T1000 (cell line): ENCODE measurements at regions not wholly inside any gene's neighbourhood (a gene's known extent, or its start where the extent isn't known, plus 50 kb on each side); places are given as distances from the start of the nearest gene placed in this dataset.

Experiments
- DNase-seq: peaks from one replicate; lab custom pipeline; 2025; ENCODE audit warnings: mixed read lengths; lab: John Stamatoyannopoulos, UW

DNA sequence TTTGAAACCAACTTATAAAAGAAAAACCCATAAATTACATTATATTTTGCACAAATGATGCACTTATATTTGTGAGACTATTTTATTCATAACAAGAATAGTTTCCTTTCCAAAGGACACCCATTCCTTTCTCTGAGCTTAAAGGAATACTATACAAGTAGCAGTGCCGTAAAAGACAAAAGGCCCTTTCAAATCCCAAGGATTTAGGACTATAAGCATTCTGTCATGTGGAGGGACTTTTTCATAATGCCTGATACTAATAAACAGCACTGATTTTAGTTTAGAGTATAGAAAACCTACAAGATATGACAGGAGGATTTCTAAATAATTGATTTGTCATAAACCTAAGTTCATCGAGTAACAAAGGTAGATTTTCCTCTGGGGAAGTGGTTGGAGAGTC, 1134.2 kb upstream of the ZEB2 start:
- DNase-seq, result no peak

DNA sequence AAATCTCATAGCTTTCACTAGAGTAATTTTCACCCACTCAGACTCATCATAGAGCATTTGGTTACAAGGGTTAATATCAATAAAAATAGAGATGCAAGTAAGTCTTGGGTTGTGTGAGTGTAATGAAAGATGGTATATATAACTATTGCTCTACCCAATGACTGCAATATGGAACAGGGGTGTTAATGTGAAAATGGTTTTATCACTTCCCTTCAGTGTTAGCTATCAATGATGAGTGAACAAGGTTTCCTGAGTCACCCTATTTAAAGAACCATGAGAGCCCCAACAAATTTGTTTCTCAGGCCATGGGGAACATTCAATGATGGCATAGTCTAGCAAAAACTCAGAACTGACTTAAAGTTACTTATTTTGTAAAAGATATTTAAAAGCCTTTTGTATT, 1133.6 kb upstream of the ZEB2 start:
- no peak for DNase-seq

DNA sequence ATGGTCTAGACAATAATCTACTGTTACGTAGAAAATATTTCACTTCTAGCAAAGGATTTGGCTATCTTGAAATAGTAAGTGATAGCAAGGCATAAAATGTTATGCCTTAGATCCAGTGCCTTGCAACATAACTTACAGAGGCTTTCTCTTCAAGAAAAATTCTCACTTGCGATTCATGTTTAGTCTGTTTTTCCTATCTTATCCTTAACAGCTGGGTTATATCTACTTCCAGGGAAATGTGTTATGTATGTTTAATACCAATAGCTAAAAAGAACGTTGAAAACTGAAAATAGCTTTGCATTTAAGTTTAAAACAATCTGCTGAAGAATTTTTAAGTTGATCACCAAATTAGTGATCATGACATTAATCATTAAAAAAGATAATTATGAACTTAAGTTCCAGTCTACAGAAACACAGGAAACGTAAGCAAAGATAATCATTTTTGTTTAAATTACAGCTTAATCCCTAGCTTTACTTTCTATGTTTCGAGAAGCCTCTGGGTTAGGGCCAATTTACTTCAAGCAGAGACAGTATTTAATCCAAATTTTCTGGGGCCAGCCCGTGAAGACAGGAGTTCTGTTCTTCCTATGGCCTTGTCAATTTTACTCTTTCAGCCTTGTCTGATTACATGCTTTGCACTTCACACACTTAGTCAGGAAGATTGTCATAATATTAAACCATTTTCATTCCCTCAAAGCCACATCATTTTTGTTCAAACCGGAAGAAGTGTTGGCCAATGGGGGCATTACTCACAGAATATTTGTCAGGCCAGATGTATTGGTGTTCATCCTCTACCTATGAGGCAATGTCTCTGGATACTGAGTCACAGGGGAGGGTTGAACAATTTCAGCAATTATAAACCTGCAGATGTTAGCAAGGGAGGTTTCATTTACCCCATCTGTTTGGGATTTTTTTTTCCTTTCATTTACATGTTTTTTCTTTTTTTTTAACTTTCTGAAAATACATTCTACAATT, 1132.9 kb upstream of the ZEB2 start:
- DNase-seq, result no peak

DNA sequence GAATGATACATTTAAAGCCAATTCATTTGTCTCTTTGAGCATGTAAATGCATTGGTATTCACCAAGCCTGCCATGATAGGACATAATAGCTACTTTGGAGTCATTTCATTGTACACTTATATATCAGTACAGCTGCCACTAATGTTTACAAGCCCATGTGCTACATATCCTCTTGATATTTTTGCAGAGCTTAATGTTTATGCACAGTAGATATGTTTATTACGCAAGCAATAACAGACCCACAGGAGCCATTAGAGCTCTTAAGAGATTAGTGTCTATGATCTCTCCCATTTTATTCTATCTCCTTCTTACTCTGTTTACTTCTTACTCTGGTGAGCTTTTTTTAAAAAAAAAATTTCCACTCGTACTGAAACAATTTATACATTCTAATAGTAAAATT, 1132.1 kb upstream of the ZEB2 start:
- no peak for DNase-seq

DNA sequence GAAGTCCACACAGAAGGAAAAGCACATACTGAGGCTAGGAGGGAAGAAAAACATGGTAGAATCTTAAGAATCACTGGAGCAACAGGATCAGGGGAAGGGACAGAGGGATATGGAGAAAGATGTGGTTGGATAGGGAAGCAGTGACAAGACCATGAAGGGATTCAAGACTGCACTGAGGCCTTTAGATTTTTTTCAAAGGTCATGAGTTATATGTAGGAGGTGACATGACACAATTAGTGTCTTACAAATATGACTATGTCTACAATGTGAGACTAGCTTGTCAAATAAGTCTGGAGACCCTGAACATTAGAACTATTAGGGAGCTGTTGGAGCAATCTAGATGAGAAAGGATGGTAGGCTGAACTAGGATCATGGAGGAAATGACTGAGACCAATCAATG, 1130.3 kb upstream of the ZEB2 start:
- no peak for DNase-seq

DNA sequence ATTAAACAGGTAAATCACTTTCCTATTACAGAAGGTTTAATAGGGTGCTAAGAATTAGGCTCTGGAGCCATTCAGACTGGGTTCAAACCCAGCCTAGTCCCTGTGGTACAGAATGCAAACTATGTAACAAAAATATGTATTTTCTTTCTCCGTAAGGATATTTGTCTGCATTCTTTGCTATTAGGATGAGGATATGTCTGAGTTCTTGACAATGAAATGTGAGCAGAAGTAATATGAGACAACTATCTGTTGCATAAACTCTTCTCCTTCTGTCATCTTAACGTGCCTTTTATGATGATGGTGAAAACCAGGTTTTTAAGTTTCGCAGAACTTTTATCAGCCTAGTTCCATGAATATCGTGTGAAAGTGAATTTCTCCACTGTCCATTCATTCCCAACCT, 1129.1 kb upstream of the ZEB2 start:
- DNase-seq, result no peak

DNA sequence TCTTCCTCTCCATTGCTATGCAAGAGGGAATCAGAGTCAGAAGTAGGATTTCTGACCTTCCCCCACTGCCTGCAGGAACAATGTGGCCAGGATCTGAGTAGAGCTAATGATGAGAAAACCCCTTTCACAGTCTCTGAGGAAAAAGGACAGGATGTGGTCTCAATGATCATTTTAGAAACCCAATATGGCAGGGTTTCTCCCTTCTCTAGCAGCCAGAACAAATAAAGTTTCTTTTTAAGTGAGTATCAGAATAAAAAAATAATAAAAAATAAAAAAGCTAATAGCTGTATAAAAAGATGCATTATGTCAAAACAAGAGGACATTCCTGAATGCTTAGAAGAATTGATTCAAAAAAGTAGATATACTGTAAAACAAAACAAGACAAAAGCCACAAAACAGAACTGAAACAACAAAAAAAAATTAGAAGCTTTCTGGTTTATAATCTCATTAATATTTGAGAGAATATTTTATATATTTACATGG, 1124.9 kb upstream of the ZEB2 start:
- DNase-seq, result no peak

DNA sequence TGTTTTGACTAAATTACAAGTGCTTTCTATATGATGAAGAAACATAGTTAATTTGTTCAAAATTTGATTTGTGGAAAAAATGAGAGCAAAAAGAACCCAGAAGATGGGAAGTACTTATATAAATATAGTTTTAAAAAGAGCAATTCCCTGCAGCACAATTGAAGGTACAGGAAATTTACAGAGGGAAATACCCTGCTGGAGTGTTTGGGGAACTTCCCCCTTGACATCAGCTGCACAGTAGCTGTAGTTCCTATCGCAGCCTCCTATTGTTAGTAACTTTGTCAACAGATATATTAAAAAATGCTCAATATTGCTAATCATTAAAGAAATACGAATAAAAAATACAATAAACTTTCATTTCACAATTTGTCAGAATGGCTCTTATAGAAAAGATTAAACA, 1118.8 kb upstream of the ZEB2 start:
- DNase-seq, result no peak

DNA sequence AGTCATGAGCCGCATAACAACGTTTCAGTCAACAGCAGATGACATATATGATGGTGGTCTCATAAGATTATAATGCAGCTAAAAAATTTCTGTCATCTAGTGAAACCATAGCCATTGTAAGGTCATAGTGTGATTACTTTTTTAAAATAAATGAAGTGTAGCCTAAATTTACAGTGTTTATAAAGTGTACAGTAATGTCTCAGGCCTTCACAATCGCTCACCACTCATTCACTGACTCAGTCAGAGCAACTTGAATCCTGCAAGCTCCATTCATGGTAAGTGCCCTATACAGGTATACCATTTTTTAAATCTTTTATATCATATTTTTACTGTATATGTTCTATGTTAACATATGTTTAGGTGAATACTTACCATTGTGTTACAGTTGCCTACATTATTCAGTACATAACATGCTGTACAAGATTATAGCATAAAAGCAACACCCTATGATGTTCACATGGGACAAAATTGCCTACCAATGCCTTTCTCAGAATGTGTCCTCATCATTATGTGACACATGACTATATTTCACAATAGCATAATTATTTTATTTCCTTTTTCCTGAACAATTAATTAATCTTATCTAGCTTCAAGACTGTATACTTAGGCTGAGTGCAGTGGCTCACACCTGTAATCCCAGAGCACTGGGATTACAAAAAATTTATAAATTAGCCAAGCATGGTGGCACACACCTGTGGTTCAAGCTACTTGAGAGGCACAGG, 1115.9 kb upstream of the ZEB2 start:
- no peak for DNase-seq

DNA sequence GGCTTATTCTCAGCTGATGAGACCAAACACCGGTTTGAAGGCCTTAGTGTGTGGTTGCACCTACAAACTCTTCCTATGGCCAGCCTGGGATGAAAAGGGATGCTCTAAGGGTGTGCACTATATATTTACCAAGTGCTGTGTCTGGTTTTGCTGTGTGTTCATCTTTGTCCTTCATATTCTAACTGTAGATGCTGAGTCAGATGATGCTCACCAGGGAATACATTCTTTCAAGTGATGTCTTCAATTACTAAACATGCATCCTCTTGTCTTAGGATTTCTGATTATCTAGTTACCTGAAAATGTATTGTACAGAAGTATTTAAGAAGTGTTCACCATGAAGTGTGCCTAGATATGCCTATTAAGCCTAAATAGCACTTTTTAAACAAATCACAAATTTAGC, 1111.6 kb upstream of the ZEB2 start:
- DNase-seq, result no peak

DNA sequence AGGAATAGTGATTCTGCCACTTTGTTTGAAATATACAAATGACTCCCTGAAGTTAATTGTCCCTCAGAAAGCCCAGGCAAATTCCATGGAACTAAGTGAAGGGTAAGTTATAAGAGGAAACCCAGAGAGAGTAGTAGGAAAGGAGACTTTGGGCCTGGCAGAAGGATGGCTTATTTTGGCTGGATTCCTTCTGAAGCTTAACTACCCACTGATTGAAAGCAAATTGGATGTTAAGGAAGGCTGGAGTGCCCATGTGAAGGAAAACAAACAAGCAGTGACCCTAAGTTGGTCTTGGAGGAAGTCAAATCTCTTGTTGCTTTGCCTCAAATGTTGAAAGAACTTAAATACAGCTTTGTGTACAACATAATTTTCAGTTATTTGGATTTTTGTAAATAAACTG, 1106.4 kb upstream of the ZEB2 start:
- DNase-seq, result no peak

DNA sequence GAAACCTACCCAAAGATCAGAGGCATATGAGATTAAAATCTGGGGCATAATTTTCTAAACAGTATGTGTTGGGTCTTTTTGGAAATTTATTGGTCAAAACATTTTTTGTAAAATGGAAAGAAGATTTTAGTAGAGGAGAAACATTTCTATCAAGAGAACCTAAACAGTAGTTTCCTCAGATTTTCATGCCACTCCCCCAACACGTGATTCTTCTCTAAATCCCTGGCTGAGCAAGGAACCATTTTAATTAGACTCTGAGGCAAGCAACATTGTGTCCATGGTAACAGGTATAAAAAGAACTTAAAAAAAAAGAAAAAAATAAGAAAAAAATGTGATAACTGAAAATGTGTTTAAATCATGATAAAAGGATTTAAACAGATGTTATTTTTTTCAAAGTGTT, 1105.2 kb upstream of the ZEB2 start:
- DNase-seq, result no peak

DNA sequence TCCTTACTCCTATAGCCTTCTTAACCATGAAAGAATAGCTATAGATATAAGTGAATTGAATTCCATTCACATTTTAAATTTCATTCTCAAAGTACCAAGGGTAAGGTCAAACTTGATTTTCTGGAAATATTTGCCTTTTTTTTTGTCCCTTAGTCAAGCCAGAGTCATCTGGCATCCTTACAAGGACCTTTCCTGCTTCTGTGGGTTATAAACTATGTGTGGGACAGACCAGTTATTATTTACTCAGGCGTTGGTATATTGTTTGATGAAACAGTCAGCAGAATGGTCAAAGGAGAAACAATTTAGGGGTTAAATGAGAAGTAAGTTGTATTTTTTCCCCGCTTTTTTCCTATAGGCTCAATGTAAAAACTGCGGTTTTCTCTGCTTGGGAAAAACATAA, 1103.2 kb upstream of the ZEB2 start:
- DNase-seq, result no peak

DNA sequence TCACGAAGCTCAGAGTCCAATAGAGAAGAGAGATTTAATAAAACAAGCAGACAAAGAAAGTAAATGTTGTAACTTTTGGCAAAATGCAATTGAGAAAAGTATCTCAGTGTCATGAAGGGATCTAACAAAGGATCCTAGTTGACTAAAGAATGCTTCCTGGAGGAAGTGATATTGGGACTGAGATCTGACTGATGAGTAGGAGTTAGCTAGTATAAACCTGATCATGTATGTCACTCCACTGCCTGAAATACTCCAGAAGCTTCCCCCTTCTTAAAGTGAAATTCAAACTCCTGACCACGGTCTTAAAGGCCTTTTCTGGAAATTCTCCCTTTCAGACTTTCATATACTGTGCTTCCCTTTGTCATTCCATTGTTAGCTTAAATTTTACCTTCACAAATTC, 1102.4 kb upstream of the ZEB2 start:
- no peak for DNase-seq

DNA sequence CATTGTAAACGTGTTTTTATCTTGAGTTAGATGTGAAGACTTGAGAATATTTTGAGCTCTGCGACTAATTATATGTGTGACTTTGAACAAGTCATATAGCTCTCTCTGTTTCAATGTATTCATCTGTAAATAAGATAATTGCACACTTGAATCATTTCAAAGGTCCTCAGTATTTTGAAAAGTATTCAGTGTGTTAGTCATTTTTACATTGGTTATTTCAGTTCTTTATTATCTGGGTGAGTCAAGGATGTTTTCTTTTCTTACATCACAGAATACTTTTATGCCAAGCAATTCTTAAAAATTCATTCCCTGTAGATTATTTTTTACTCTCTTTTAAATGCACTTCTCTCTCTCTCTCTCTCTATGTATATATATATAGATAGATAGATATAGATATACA, 1098.0 kb upstream of the ZEB2 start:
- no peak for DNase-seq

DNA sequence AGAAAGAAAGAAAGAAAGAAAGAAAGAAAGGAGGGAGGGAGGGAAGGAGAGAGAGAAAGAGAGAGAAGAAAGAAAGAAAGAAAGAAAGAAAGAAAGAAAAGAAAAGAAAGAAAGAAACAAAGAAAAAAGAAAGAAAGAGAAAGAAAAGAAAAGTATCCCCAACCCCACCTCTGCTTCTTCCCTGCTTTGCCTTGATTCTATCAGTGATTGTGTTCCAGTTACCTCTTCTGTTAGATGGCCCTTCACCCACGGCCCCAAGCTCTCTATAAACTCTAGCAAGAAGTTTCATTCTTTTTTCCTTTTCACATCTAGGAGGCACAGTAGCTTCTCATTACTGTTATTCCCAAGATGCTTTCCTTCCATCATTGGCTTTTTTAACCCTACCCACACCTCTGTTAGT, 1097.5 kb upstream of the ZEB2 start:
- DNase-seq, result no peak

DNA sequence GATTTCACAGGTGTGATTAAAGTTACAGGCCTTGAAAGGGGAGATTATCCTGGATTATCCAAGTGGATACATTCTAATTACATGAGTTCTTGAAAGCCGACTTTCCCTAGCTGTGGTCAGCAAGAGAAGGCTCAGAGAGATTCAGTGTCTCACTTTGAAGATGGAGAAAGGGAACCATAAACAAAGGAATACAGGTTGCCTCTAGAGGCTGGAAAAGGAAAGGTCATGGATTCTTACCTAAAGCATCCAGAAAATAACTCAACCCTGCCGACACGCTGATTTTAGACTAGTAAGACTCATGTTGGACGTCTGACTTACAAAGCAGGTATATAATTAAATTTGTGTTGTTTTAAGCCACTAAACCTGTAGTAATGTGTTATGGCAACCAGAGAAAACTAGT, 1095.7 kb upstream of the ZEB2 start:
- no peak for DNase-seq

DNA sequence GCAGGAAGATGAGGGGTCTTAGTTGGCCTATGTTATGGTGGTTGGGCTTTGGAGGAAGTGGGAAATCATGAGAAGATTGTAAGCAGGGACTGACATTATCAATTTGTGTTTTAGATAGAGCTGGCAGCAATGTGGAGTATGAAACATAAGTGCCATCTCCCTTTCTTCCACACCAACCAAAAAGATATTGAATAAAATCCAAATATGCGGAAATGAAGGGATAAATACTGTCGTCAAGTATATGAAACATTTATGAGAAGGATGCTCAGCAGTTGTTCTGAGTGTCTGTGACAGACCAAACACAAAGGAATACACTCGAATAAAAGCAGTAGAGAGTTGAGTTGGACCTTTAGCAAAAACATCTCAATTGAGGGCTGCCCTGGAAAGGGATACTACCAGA, 1090.0 kb upstream of the ZEB2 start:
- no peak for DNase-seq

DNA sequence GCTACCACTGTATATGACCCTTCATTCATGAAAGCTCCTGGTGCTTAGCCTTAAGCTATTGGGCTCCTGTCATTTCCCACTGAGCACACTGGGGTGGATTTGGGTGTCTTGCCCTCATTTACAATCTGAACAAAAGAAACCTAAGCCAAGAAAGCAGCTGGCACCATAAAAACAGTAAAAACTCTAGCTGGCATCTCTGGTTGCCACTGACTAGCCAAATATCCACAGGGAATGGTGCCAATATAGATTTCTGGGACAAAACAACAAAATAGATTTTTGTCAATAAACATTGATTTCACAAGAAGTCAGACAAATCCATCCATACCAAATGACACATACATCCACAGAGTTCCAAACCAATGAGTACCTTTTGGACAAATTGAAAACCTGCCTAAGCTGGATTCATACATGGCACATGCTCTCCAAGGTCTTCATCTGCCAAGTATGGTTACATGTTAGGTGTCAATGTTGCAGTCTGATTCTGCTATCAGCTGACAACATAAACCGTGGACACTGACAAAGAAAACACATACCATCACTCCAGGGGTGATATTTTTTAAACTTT, 1081.5 kb upstream of the ZEB2 start:
- DNase-seq, result no peak

DNA sequence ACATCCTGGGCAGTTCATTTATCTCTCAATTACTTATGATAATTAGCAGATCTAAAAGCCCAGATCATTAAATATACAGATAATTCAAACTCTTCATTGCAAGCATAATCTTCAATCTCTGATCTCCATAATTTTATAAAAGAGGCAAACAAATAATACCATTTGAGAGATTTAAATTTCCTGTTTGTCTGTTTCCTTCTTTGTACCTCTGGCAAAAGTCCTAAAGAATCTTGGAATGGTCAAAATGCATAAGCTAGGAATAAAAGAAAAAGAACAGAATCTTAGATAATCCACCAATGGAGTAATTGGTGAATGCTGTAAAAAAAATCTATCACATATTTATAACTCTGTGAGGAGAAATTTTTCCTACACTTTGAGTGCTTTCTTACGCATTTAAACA, 1080.9 kb upstream of the ZEB2 start:
- DNase-seq, result no peak

DNA sequence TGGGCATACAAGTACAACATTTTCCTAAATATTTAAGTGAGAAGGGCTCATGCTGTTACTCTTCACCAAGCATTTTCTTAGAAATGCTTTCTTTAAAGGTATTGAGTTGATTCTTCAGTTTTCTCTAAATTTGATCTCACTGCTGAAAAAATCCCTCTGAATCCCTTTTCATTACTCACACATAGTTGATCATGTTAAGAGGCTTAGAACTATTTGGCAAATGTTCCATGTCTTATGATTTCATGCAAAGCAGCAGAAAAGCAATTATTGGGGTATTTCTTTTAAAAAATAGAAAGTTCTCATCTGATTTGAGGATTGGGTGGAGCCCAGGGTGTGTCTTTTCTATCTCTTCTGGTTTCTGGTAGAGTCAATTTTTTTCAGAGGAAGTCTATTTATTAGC, 1079.8 kb upstream of the ZEB2 start:
- DNase-seq, result no peak

DNA sequence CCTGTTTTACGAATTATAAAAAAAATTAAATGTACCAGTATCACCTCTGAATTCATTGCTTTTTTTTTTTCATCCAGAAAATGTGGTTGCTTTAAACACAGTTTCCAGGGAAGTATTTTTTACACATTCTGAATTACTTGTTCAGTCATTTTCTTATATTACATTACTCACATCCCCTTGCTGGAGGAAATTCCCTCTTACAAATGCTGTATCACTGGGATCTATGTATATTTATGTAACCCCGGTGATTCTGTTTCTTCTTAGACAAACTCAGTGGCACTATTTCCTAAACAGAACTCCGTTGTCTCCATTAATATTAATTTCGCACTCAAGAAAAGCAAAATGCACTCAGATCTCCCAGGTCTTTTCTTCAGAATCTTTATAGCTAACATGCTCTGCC, 1078.5 kb upstream of the ZEB2 start:
- no peak for DNase-seq

DNA sequence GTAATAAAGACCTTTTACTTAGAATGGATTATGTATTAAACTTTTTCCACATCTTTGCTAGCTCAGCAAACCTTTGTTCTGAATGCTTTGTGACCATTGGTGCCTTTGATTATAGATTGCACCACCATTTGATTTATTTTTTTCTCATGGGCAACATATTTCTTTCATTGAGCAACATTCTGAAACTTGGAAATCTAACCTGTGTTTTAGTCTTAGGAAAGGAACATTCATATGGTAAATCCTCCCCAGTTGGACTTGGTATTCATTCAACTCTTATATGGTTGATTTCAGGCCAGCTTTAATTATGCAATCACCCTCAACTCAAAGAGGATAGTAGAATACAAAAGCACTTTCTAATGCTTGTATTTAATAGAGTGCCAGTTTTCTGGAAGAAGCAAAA, 1077.9 kb upstream of the ZEB2 start:
- no peak for DNase-seq
